Immature natural killer cell (primary cell): ENCODE measurements at regions not wholly inside any gene's neighbourhood (a gene's known extent, or its start where the extent isn't known, plus 50 kb on each side); places are given as distances from the start of the nearest gene placed in this dataset.

Experiments
- DNase-seq, 3 donors: peaks; one replicate each; pipeline ENCODE4 v3.0.0; 2022; ENCODE audit warnings: mixed read lengths in 1 of 3
- H3K27ac Mint-ChIP-seq, 6 donors: one replicate each; pipeline ENCODE4 v1.8.0; 2020; ENCODE audit warnings: mixed read lengths in 6 of 6, mild to moderate bottlenecking in 5 of 6, inconsistent platforms in 4 of 6, moderate library complexity in 3 of 6
- H3K27me3 Mint-ChIP-seq, 3 donors: one replicate each; pipeline ENCODE4 v1.8.0; 2020 to 2021; ENCODE audit warnings: low read depth in 3 of 3, mild to moderate bottlenecking in 3 of 3, mixed read lengths in 3 of 3, moderate library complexity in 3 of 3, inconsistent platforms in 1 of 3
- H3K36me3 Mint-ChIP-seq, 3 donors: one replicate each; pipeline ENCODE4 v1.8.0; 2020; ENCODE audit warnings: mixed read lengths in 3 of 3, inconsistent platforms in 2 of 3, mild to moderate bottlenecking in 2 of 3
- H3K4me1 Mint-ChIP-seq, 2 donors: one replicate each; pipeline ENCODE4 v1.8.0; 2020; ENCODE audit warnings: inconsistent platforms in 2 of 2, mild to moderate bottlenecking in 2 of 2, mixed read lengths in 2 of 2, moderate library complexity in 1 of 2
- H3K4me3 Mint-ChIP-seq, 5 donors: one replicate each; pipeline ENCODE4 v1.8.0; 2020; ENCODE audit warnings: mild to moderate bottlenecking in 5 of 5, mixed read lengths in 5 of 5, inconsistent platforms in 3 of 5, moderate library complexity in 3 of 5
- H3K9me3 Mint-ChIP-seq, 6 donors: one replicate each; pipeline ENCODE4 v1.8.0; 2020; ENCODE audit warnings: mild to moderate bottlenecking in 6 of 6, mixed read lengths in 6 of 6, inconsistent platforms in 4 of 6, moderate library complexity in 3 of 6

DNA sequence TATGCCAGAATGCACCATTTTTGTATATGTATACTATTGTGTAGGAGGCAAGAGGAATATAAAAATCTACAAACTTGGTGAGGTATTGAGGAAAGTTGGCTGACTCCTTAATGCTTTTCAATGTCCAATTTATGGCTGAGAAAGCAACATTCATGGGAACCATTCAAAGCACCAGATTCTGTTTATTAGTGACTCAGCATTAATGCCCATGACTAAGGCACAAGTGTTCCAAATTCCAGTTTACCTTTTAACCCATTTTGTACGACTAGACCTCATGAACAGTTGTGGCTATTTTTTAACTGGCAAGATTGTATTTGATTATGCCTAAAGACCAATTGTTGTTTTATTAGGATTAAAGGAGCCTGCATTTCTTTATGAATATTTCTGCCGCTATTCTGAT lies 375.4 kb upstream of the ATP2B1 start:
- Mint-ChIP-seq H3K9me3 (no peaks in the 10 kb centered on the region), H3K4me1 (no peaks in the 10 kb centered on the region), H3K4me3 (no peak overlapping the region), H3K27me3 (peaks cover 0 to 4% (median 0%) of the 10 kb centered on the region in 3 donors), H3K27ac (no peak overlapping the region), H3K36me3 (no peaks in the 10 kb centered on the region)
- no peak for DNase-seq

DNA sequence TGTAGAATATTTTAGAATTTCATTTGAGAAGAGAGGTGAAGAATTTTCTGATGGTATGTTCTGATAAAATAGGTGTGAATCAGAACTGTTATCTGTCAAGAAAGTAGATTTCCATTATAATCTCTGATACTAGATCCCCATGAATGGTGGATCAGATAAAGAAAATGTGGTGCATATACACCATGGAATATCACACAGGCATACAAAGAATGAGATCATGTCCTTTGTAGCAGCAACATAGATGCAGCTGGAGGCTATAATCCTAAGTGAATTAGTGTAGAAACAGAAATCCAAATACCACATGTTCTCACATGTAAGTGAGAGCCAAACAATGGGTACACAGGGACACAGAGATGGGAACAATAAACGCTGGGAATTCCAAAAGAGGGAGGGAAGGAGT lies 372.0 kb upstream of the ATP2B1 start:
- H3K4me3 Mint-ChIP-seq, result no peak overlapping the region
- no peaks in the 10 kb centered on the region for H3K36me3 Mint-ChIP-seq
- no peak overlapping the region for H3K27ac Mint-ChIP-seq
- DNase-seq, result no peak
- peaks cover 0 to 4% (median 0%) of the 10 kb centered on the region in 3 donors for H3K27me3 Mint-ChIP-seq
- no peaks in the 10 kb centered on the region for H3K9me3 Mint-ChIP-seq
- H3K4me1 Mint-ChIP-seq, result peaks cover 0 to 5% of the 10 kb centered on the region in 2 donors

DNA sequence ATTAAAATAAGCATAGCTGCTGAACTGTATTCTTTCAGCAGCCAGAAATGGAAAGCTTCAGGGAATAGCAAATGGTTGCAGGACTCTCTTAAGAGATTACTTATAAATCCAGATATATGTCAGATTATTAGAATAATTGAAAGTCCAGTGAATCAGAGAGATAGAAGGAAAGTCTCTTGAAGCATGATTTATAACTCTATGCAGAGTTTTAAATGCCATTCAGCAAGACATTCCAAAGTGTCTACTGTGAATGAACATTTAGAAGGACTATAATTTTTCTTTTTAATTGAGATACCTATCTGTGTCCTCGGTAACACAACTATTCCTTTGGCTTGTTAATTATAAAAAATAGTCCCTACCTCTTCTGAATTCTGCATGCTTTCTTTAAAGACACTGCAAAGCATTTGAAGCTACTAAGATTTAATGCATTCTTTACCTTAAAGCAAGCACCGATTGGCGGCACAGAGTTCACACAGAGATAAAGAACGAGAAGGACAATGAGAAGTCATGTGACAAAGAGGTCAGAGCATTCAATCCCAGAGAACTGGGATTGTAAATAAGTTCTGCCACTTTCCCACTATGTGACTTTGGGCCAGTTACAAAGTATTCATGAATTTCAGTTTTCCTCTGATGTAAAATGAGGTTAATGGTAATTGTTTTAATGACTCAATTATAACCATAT lies 371.0 kb upstream of the ATP2B1 start:
- Mint-ChIP-seq H3K27ac (no peak overlapping the region), H3K36me3 (no peaks in the 10 kb centered on the region), H3K4me1 (peaks cover 0 to 5% of the 10 kb centered on the region in 2 donors), H3K9me3 (peaks cover 0 to 2% (median 0%) of the 10 kb centered on the region in 6 donors), H3K4me3 (no peak overlapping the region), H3K27me3 (peaks cover 0 to 4% (median 0%) of the 10 kb centered on the region in 3 donors)
- DNase-seq, result no peak

DNA sequence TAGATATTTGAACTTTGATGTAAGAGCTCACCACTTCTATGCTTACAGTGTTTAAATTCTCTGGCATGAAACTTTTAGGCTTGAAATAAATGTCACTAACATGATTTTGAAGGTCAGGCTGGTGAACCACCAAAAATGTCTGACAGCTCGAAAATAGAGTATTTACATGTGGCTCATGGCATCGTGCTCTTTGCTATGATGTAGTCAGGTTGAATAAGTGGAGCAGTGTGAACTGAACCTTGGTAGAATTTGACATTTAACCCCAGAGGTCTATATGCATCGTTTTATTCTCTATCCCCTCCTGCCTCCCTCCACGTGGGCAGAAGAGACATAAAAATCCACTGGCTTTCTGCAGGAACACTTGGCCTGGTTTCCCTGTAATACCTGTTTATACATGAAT lies 369.7 kb upstream of the ATP2B1 start:
- Mint-ChIP-seq H3K27ac (no peak overlapping the region), H3K27me3 (peaks cover 0 to 2% (median 0%) of the 10 kb centered on the region in 3 donors), H3K4me3 (no peak overlapping the region), H3K36me3 (no peaks in the 10 kb centered on the region), H3K4me1 (peaks cover 0 to 5% of the 10 kb centered on the region in 2 donors), H3K9me3 (peaks cover 0 to 2% (median 0%) of the 10 kb centered on the region in 6 donors)
- DNase-seq, result no peak

DNA sequence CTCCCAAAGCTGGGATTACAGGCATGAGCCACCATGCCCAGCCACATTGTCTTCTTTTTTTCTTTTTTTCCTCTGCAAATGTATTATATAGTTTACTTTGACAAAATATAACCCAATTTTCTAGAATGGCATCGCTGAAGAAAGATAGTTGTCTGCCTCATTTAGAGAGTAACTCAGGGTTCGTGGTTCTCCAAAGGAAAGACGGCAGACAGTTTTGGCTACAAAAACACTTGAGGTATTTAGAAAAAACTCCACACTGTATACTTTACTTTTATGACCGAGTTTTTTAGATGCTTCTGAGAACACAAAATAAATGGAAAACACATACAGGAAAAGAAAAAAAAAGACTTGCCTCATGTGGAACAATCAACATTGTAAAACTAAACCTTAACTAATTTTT lies 369.1 kb upstream of the ATP2B1 start:
- DNase-seq, result no peak
- Mint-ChIP-seq H3K36me3 (no peaks in the 10 kb centered on the region), H3K27me3 (peaks cover 0 to 2% (median 0%) of the 10 kb centered on the region in 3 donors), H3K4me1 (peaks cover 0 to 5% of the 10 kb centered on the region in 2 donors), H3K9me3 (peaks cover 0 to 2% (median 0%) of the 10 kb centered on the region in 6 donors), H3K27ac (no peak overlapping the region), H3K4me3 (no peak overlapping the region)

DNA sequence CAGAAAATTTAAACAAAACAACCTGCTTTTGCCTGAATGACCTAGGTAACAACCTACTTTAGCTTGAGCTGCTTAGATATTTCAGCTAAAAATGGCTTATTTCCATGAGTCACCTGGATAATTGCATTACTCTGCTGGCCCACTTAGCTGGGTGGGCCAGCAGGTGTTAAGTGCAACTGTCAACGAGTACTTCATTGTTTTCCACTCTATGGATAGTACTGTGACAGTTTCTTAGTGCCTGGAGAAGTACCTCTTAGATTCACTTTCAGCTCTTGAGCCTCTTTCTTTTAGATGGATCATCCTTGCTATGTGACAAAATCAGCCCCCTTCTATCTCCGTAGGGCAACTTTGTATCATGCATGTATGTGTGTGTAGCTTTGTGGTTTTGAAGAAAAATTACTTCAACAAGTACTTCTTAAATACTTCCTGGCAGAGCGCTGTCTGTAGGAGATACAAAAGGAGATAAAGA lies 368.2 kb upstream of the ATP2B1 start:
- no peak for DNase-seq
- Mint-ChIP-seq H3K4me1 (peaks cover 0 to 5% of the 10 kb centered on the region in 2 donors), H3K27me3 (peaks cover 0 to 2% (median 0%) of the 10 kb centered on the region in 3 donors), H3K27ac (no peak overlapping the region), H3K9me3 (peaks cover 0 to 2% (median 0%) of the 10 kb centered on the region in 6 donors), H3K36me3 (no peaks in the 10 kb centered on the region), H3K4me3 (no peak overlapping the region)

DNA sequence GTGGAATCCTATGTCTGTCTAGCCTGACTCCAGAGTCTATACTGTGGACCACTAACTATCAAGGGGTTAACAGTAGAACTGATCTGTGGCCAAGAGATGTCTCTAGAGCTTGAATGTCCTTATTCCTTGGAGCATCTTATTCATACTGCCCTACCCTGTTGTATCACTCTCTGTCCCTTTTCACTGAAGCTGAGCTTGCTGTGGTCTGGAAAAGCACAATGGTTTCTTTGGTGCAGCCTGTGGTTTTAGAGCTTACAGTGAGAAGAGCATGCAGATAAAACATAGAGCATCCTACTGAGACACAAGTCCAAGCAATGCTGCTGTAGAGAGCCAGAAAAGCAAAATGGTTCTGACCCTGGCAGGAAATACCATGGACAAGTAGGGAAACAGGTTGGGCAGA lies 367.0 kb upstream of the ATP2B1 start:
- no peaks in the 10 kb centered on the region for H3K36me3 Mint-ChIP-seq
- no peak for DNase-seq
- H3K4me1 Mint-ChIP-seq, result peaks cover 0 to 5% of the 10 kb centered on the region in 2 donors
- peaks cover 0 to 2% (median 0%) of the 10 kb centered on the region in 6 donors for H3K9me3 Mint-ChIP-seq
- H3K27ac Mint-ChIP-seq, result no peak overlapping the region
- peaks cover 0 to 2% (median 1%) of the 10 kb centered on the region in 3 donors for H3K27me3 Mint-ChIP-seq
- H3K4me3 Mint-ChIP-seq, result no peak overlapping the region

DNA sequence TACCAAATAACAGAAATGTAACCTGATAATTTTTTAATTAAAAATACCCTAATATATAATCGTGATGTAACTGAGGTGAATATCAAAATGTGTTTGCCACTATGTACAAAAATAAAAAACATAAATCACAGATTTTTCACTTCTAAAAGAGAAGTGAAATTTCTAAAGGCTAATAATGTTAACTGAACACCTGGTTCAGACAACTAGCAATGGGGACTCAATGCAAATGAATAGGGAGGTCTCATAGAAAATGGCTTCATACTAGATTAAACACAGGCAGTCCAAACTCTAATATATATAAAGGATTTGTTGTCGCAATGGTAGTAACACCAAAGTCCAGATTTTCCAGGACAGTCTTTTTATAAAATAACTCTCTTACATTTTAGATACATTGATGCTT lies 365.4 kb upstream of the ATP2B1 start:
- Mint-ChIP-seq H3K27ac (no peak overlapping the region), H3K9me3 (peaks cover 0 to 2% (median 0%) of the 10 kb centered on the region in 6 donors), H3K4me1 (peaks cover 0 to 5% of the 10 kb centered on the region in 2 donors), H3K36me3 (no peaks in the 10 kb centered on the region), H3K4me3 (no peak overlapping the region), H3K27me3 (peaks cover 0 to 1% (median 0%) of the 10 kb centered on the region in 3 donors)
- DNase-seq, result no peak

DNA sequence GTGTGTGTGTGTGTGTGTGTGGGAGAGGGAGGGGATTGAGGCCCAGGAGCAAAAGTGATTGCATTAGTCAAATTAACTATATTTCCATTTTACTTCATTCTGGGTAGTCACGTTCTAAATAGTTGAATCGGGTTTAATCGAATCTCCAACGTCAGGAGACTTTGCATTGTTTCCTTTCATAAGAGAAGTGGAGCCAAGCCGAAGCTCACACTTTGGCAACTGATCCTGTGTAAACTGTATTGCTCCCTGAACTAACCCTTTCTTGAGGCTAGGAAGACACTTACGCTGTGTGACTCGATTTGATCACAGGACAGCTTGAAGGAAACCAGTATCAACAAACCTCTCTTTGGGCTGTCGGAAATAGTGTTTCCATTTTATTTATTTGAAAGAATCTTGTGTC lies 363.4 kb upstream of the ATP2B1 start:
- Mint-ChIP-seq H3K27ac (no peak overlapping the region), H3K36me3 (no peaks in the 10 kb centered on the region), H3K4me3 (no peak overlapping the region), H3K9me3 (peaks cover 0 to 2% (median 0%) of the 10 kb centered on the region in 6 donors), H3K27me3 (peaks cover 0 to 1% (median 0%) of the 10 kb centered on the region in 3 donors), H3K4me1 (peaks cover 0 to 2% of the 10 kb centered on the region in 2 donors)
- no peak for DNase-seq

DNA sequence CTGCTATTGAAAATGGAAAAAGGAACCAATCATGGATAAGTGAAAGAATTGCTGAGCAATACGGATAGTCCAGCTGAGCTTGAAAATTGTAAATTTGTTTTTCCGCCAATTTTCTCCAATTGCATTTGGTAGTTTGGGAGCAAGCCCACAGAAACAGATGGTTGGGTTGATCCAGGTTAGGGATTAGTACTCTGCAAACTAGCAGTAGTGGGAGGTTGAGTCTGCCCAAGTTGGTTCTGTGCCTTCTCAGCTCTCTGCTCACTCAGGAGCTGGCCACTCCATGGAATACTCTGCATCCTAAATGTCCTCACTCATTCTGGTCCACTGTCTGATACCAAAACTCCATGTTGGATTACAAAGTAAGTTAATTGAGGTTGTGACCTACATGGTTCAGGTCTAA lies 361.1 kb upstream of the ATP2B1 start:
- H3K9me3 Mint-ChIP-seq, result no peaks in the 10 kb centered on the region
- no peak for DNase-seq
- no peaks in the 10 kb centered on the region for H3K4me1 Mint-ChIP-seq
- H3K27me3 Mint-ChIP-seq, result peaks cover 0 to 1% (median 0%) of the 10 kb centered on the region in 3 donors
- H3K4me3 Mint-ChIP-seq, result no peak overlapping the region
- H3K36me3 Mint-ChIP-seq, result no peaks in the 10 kb centered on the region
- H3K27ac Mint-ChIP-seq, result no peak overlapping the region

DNA sequence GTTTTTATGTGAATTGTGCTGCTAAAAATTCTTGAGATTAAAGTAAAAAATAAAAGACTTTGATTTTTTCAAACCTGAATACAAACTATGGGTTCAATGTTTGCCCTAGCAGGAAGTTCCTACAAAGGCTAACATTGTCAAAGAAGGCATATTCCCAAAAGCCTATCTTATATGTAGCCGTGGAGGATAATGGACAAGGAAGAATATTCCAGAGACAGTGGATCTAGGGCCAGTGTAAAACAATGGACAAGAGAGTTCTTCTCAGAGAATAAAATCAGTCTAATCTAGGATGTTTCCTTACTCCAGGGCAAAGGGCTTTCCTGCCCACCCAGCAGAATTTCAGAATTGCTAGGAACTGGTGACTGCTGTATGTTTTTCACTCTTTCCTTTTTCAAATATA lies 359.2 kb upstream of the ATP2B1 start:
- Mint-ChIP-seq H3K9me3 (no peaks in the 10 kb centered on the region), H3K4me1 (no peaks in the 10 kb centered on the region), H3K36me3 (no peaks in the 10 kb centered on the region), H3K27ac (no peak overlapping the region), H3K4me3 (no peak overlapping the region), H3K27me3 (peaks cover 0 to 1% (median 0%) of the 10 kb centered on the region in 3 donors)
- DNase-seq, result no peak

DNA sequence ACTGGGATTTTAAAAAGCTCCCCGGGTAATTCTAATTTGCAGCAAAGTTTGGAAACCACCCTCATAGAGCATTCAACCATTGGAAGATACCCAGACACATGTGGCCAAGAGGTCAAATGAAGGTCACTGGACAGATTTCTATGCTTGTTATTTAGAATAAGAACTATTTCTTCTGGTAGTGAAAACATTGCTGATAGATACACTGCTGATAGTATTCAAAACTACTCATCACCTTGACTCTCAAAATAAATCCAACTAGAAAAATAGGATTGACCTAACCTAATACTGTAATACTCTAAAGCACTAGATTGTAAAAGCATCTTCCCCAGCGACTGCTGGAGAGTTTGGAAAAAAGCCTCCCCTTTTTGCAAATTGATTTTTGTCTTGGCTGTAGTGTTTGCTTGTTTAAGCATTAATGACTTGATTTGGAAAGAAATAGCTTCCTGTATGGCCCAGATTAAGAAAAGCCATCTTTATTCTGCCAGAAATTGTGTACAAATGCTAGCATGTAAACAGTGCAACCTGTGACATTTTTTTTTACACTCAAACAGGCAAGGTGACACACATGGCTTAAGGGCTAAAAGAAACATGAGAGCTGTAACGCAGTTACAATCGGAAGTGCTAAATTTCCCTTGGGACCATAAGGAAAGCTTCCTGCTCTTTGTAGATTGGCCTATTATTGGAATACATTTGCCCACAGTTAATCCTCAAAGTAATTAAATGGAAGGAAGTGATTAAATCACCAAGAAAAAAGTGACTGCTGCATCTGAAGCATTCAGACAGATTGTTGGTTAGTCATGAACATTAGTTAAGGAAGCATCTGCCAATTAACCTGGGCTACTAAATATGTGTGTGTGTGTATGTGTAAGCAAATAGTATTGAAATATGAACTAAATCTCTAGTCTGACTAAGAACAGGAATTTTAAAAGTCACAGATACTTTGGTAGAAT lies 356.5 kb upstream of the ATP2B1 start:
- no peak for DNase-seq
- H3K4me1 Mint-ChIP-seq, result no peaks in the 10 kb centered on the region
- H3K27ac Mint-ChIP-seq, result no peak overlapping the region
- H3K4me3 Mint-ChIP-seq, result no peak overlapping the region
- H3K9me3 Mint-ChIP-seq, result no peaks in the 10 kb centered on the region
- H3K27me3 Mint-ChIP-seq, result no peaks in the 10 kb centered on the region
- no peaks in the 10 kb centered on the region for H3K36me3 Mint-ChIP-seq

DNA sequence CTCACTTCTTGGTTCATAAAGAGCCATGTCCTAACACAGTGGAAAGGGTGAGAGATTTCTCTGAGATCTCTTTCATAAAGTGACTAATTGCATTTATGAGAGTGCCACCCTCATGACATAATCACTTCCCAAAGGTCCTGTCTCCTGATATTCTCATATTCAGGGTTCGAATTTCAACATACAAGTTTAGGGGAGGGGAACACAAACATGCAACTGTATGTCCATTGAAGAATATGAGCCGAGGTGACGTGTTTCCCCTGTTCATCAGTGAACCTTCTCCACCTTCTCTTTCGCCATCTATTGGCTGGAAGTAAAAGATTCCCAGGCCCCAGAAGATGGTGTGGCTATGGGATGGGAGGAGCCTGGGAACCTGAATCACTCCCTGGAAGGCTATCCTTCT lies 354.2 kb upstream of the ATP2B1 start:
- Mint-ChIP-seq H3K4me1 (no peaks in the 10 kb centered on the region), H3K27ac (no peak overlapping the region), H3K4me3 (no peak overlapping the region), H3K27me3 (no peaks in the 10 kb centered on the region), H3K9me3 (no peaks in the 10 kb centered on the region), H3K36me3 (no peaks in the 10 kb centered on the region)
- no peak for DNase-seq

DNA sequence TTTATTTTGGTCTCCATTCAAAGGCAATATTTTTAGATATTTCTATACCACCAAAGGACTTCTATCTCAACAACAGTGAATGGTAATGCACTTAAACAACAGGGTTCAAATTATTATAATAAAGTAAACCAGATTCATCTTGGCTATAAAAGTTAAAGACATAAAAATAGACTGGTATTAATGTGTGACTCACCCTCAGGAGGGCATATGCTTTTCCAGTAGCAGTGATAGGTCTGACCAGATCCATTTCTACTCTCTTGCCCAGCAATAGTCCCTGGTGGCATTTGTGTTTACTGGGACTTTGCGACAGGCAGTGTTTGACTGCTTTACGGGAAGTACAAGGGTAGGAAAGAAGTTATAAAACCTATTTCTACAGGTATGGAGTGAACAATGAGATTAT lies 353.2 kb upstream of the ATP2B1 start:
- H3K9me3 Mint-ChIP-seq, result no peaks in the 10 kb centered on the region
- H3K4me1 Mint-ChIP-seq, result no peaks in the 10 kb centered on the region
- H3K36me3 Mint-ChIP-seq, result no peaks in the 10 kb centered on the region
- H3K27me3 Mint-ChIP-seq, result no peaks in the 10 kb centered on the region
- no peak overlapping the region for H3K4me3 Mint-ChIP-seq
- no peak for DNase-seq
- no peak overlapping the region for H3K27ac Mint-ChIP-seq
